GM12878 (cell line): ENCODE measurements at regions not wholly inside any gene's neighbourhood (a gene's known extent, or its start where the extent isn't known, plus 50 kb on each side); places are given as distances from the start of the nearest gene placed in this dataset.

Experiments
- ATAC-seq: fragments of 200-7000 bp; cut with Tn5 transposase; 3 replicates; pipeline ENCODE4 v1.9.1; 2020; ENCODE audit warnings: mild to moderate bottlenecking, moderate library complexity
- BruUV-seq: library from RNA; stranded (reverse); fragments of 400-500 nt; replicated peaks from 2 replicates; lab custom pipeline; 2021; lab: Mats Ljungman, UMichigan
- CTCF ChIA-PET: fragments of 300-600 bp; sonication (Branson Sonifier 250); formaldehyde crosslinking; extraction: SDS; loops from one replicate; lab custom pipeline; 2021; ENCODE audit warnings: inconsistent platforms; lab: Yijun Ruan, JAX
- POLR2A ChIA-PET: fragments of 350-600 bp; formaldehyde crosslinking; extraction: SDS; loops from one replicate; lab custom pipeline; 2021; ENCODE audit warnings: inconsistent platforms; lab: Charles Lee
- RAD21 ChIA-PET: fragments of 300-600 bp; sonication (Branson Sonifier 250); formaldehyde crosslinking; loops from one replicate; lab custom pipeline; 2023; ENCODE audit warnings: antibody characterized with exemption; ENCODE audit not compliant: unreplicated experiment; lab: Charles Lee
- SMC1A ChIA-PET: fragments of 300-600 bp; sonication (Branson Sonifier 250); formaldehyde crosslinking; loops from one replicate; lab custom pipeline; 2023; ENCODE audit not compliant: unreplicated experiment, uncharacterized antibody; lab: Charles Lee
- DNase-seq: peaks from one replicate; pipeline ENCODE4 v3.0.0-alpha.2; 2011; ENCODE audit warnings: low read depth, low spot score
- FAIRE-seq: peaks from 3 replicates; lab custom pipeline; 2011; peaks lifted over from hg19 to GRCh38; lab: Jason Lieb, UNC
- H2AFZ ChIP-seq: 2 replicates; pipeline ENCODE4 v1.6.0; 2011; ENCODE audit warnings: low read depth, low read length, control low read depth; ENCODE audit not compliant: control insufficient read depth
- H3K27ac ChIP-seq: 2 replicates; pipeline ENCODE4 v1.5.1; 2011; ENCODE audit warnings: control low read depth; ENCODE audit not compliant: control insufficient read depth, insufficient read depth
- H3K27me3 ChIP-seq, 2 experiments: replicated peaks in 1 of 2; 2 replicates each; pipeline versions ENCODE4 v1.6.0 to v1.6.1; 2011; ENCODE audit warnings: low read length in 1 of 2; ENCODE audit not compliant: control insufficient read depth in 2 of 2, insufficient read depth in 2 of 2
- H3K36me3 ChIP-seq, 2 experiments: 2 replicates each; pipeline ENCODE4 v1.5.1; 2011; ENCODE audit warnings: low read length in 1 of 2; ENCODE audit not compliant: control insufficient read depth in 2 of 2, insufficient read depth in 2 of 2
- H3K4me1 ChIP-seq: 2 replicates; pipeline ENCODE4 v1.6.1; 2011; ENCODE audit warnings: mild to moderate bottlenecking, low read length, moderate library complexity, mixed read lengths; ENCODE audit not compliant: control insufficient read depth, insufficient read depth
- H3K4me2 ChIP-seq: 2 replicates; pipeline ENCODE4 v1.6.0; 2011; ENCODE audit warnings: control low read depth; ENCODE audit not compliant: control insufficient read depth, insufficient read depth
- H3K4me3 ChIP-seq: fragments of 200-600 bp; sonication (generic); 2 replicates; pipeline ENCODE4 v1.5.1; 2016
- H3K79me2 ChIP-seq: 2 replicates; pipeline ENCODE4 v1.6.0; 2011; ENCODE audit warnings: low read length; ENCODE audit not compliant: control insufficient read depth, insufficient read depth
- H3K9ac ChIP-seq: 2 replicates; pipeline ENCODE4 v1.8.0; 2011; ENCODE audit warnings: low read length, control low read depth, mixed read lengths; ENCODE audit not compliant: control insufficient read depth, insufficient read depth
- H3K9me3 ChIP-seq: replicated peaks from 3 replicates; pipeline ENCODE4 v1.5.1; 2011; ENCODE audit warnings: mild to moderate bottlenecking, low read length; ENCODE audit not compliant: control insufficient read depth, insufficient read depth
- H4K20me1 ChIP-seq: 2 replicates; pipeline ENCODE4 v1.6.0; 2011; ENCODE audit not compliant: control insufficient read depth, insufficient read depth
- BMI1 ChIP-seq: fragments of 450-650 bp; IDR thresholded peaks from 2 replicates; pipeline ENCODE4 v1.6.1; 2016; ENCODE audit warnings: mild to moderate bottlenecking, moderate library complexity, borderline replicate concordance
- DPF2 ChIP-seq: fragments of 450-650 bp; IDR thresholded peaks from 2 replicates; pipeline ENCODE4 v1.6.1; 2017; ENCODE audit warnings: mild to moderate bottlenecking
- EZH2 ChIP-seq: IDR thresholded peaks from 2 replicates; pipeline ENCODE4 v1.6.1; 2012; ENCODE audit warnings: low read depth, mild to moderate bottlenecking, control low read depth, inconsistent platforms, low read length, borderline replicate concordance; ENCODE audit not compliant: control insufficient read depth
- FOS ChIP-seq: IDR thresholded peaks from 3 replicates; pipeline ENCODE4 v1.6.1; 2011; ENCODE audit warnings: borderline replicate concordance; ENCODE audit not compliant: insufficient read length; ENCODE audit errors: extremely low read depth
- IKZF1 ChIP-seq: fragments of 450-650 bp; conservative IDR thresholded peaks from 2 replicates; pipeline ENCODE4 v1.6.1; 2017; ENCODE audit warnings: antibody characterized with exemption, mild to moderate bottlenecking
- IKZF2 ChIP-seq, 2 experiments: fragments of 450-650 bp; IDR thresholded peaks; 2 replicates each; pipeline ENCODE4 v1.6.1; 2017; ENCODE audit warnings: mild to moderate bottlenecking in 2 of 2, moderate library complexity in 2 of 2
- NFYA ChIP-seq: IDR thresholded peaks from 2 replicates; pipeline ENCODE4 v1.6.1; 2011; ENCODE audit warnings: low read depth, mild to moderate bottlenecking, low read length, improper control_type of control experiment, borderline replicate concordance
- NFYB ChIP-seq: IDR thresholded peaks from 2 replicates; pipeline ENCODE4 v1.6.1; 2011; ENCODE audit warnings: low read depth, mild to moderate bottlenecking, low read length, improper control_type of control experiment, moderate library complexity; ENCODE audit not compliant: insufficient read depth
- NR2F1 ChIP-seq: fragments of 450-650 bp; conservative IDR thresholded peaks from 2 replicates; pipeline ENCODE4 v1.6.1; 2017; ENCODE audit warnings: mild to moderate bottlenecking
- RAD21 ChIP-seq: IDR thresholded peaks from 2 replicates; pipeline ENCODE4 v1.6.1; 2011; ENCODE audit warnings: mild to moderate bottlenecking, low read depth, low read length, moderate library complexity; ENCODE audit not compliant: insufficient read depth
- SUZ12 ChIP-seq: fragments of 200-600 bp; sonication (generic); IDR thresholded peaks from one replicate; pipeline ENCODE4 v1.6.1; 2018; ENCODE audit warnings: antibody characterized with exemption, mild to moderate bottlenecking; ENCODE audit not compliant: unreplicated experiment
- ZNF217 ChIP-seq: fragments of 450-650 bp; IDR thresholded peaks from 2 replicates; pipeline ENCODE4 v1.6.1; 2017; ENCODE audit warnings: antibody characterized with exemption, mild to moderate bottlenecking
- WGBS: methylation state at CpG from one replicate; pipeline ENCODE4 v1.1.6; 2016; ENCODE audit warnings: low lambda C conversion rate; ENCODE audit not compliant: insufficient replicate concordance, insufficient coverage; ENCODE audit errors: missing lambda C conversion rate; 5-methylcytosine and 5-hydroxymethylcytosine counted together
- in situ Hi-C: fragments of 300-500 bp; cut with MboI; formaldehyde crosslinking; loops from 9 replicates; pipeline ENCODE4 v1.14.3; 2018; ENCODE audit warnings: mixed read lengths
- intact Hi-C: fragments of 100-400 bp; cut with micrococcal nuclease; formaldehyde crosslinking; loops from one replicate; pipeline ENCODE4 v1.14.2; 2022; ENCODE audit not compliant: unreplicated experiment
- TF ChIP-seq, protein P1 (sequence below): fragments of 450-650 bp; IDR thresholded peaks from 2 replicates; pipeline ENCODE4 v1.6.1; 2018; ENCODE audit warnings: mild to moderate bottlenecking, low read depth, moderate library complexity; ENCODE audit not compliant: partially characterized antibody

GRCh38 chr11:29282088-29282487 lies 734.7 kb downstream of the KCNA4 start:
- Histone ChIP-seq H3K4me1 (no peaks in the 10 kb centered on the region), H3K27ac (no peak overlapping the region), H3K36me3 (no peaks in the 10 kb centered on the region), H3K79me2 (no peaks in the 10 kb centered on the region), H3K4me2 (no peak overlapping the region), H3K9me3 (no peaks in the 10 kb centered on the region), H2AFZ (no peak overlapping the region), H3K4me3 (no peak overlapping the region), H3K27me3 (no peaks in the 10 kb centered on the region), H3K9ac (no peak overlapping the region), H4K20me1 (no peaks in the 10 kb centered on the region)
- no peak for DNase-seq
- 24% methylated on average over 2 of the region's 2 CpGs for WGBS
- in situ Hi-C loops (no loop called here), intact Hi-C loops (no loop called here)
- RAD21 ChIA-PET = interaction anchor here (1.0 to 4.5 kb wide), 2 partner anchors 12 to 40 kb away, joined by 3 to 57 read pairs; no protein-coding TSS in a partner anchor
- POLR2A ChIA-PET = no interaction called here
- SMC1A ChIA-PET = interaction anchor here (1.0 to 5.6 kb wide), 3 partner anchors 12 to 46 kb away, joined by 5 to 71 read pairs (median 15); no protein-coding TSS in a partner anchor
- FAIRE-seq = no peak
- ATAC-seq = peak; percentile 59
- CTCF ChIA-PET = interaction anchor here (4.1 to 5.5 kb wide), 2 partner anchors 11 to 47 kb away, joined by 25 to 41 read pairs; no protein-coding TSS in a partner anchor
- BruUV-seq = no TSS peak
- TF ChIP-seq, protein P1, sequence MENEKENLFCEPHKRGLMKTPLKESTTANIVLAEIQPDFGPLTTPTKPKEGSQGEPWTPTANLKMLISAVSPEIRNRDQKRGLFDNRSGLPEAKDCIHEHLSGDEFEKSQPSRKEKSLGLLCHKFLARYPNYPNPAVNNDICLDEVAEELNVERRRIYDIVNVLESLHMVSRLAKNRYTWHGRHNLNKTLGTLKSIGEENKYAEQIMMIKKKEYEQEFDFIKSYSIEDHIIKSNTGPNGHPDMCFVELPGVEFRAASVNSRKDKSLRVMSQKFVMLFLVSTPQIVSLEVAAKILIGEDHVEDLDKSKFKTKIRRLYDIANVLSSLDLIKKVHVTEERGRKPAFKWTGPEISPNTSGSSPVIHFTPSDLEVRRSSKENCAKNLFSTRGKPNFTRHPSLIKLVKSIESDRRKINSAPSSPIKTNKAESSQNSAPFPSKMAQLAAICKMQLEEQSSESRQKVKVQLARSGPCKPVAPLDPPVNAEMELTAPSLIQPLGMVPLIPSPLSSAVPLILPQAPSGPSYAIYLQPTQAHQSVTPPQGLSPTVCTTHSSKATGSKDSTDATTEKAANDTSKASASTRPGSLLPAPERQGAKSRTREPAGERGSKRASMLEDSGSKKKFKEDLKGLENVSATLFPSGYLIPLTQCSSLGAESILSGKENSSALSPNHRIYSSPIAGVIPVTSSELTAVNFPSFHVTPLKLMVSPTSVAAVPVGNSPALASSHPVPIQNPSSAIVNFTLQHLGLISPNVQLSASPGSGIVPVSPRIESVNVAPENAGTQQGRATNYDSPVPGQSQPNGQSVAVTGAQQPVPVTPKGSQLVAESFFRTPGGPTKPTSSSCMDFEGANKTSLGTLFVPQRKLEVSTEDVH = no peak
- TF ChIP-seq SUZ12 (no peak), DPF2 (0 out of 2 replicates have a peak, but pooled peaks have one; percentile 54), IKZF2 (IDR thresholded peaks at IDR 0.05) (peak in 1 of 2 experiments; percentile 61; a peak in 2 of 4 replicates), RAD21 (no peak), EZH2 (no peak), NR2F1 (peak; percentile 51), FOS (no peak), BMI1 (no peak), ZNF217 (no peak), NFYB (no peak), NFYA (no peak), IKZF1 (peak; percentile 65)
